ENCODE measurements at regions not wholly inside any gene's neighbourhood (a gene's known extent, or its start where the extent isn't known, plus 50 kb on each side); places are given as distances from the start of the nearest gene placed in this dataset.

- no peak overlapping the region for H2BK120ac ChIP-seq (ENCODE audit: low read depth, low read length)
- no peak overlapping the region for H2BK15ac ChIP-seq (ENCODE audit: low read length)
- WGBS, 2 donors (ENCODE audit: extremely low coverage in 2 of 2, insufficient read length in 2 of 2, insufficient replicate concordance in 1 of 2) = no CpG with 5 or more reads among the region's 2 CpGs
- no peak overlapping the region for H3K18ac ChIP-seq (ENCODE audit: low read length)
- H3K4me2 ChIP-seq (ENCODE audit: insufficient read depth, low read length, poor library complexity, severe bottlenecking) = no peak overlapping the region
- no peak overlapping the region for H3K4me3 ChIP-seq (ENCODE audit: low read length in 2 of 2)
- H4K8ac ChIP-seq (ENCODE audit: low read depth, low read length) = no peak overlapping the region
- no peak overlapping the region for H3K27ac ChIP-seq (replicated peaks; ENCODE audit: low read length)
- H2AFZ ChIP-seq (ENCODE audit: low read length) = no peak overlapping the region
- H3K36me3 ChIP-seq (replicated peaks in 1 of 2; ENCODE audit: control insufficient read depth in 2 of 2, insufficient read depth in 2 of 2, low read length in 2 of 2) = no peaks in the 10 kb centered on the region
- DNase-seq (ENCODE audit: low spot score) = no peak
- H3K27me3 ChIP-seq (ENCODE audit: control insufficient read depth in 3 of 3, insufficient read depth in 3 of 3, low read depth in 1 of 3, low read length in 3 of 3) = no peaks in the 10 kb centered on the region
- no peak overlapping the region for H3K14ac ChIP-seq (ENCODE audit: low read length)
- H2BK5ac ChIP-seq (ENCODE audit: low read length) = no peak overlapping the region
- H2AK5ac ChIP-seq (ENCODE audit: low read depth, low read length) = no peak overlapping the region
- H3K4ac ChIP-seq (ENCODE audit: low read length) = no peak overlapping the region
- H3K9ac ChIP-seq (ENCODE audit: low read depth, low read length, poor library complexity) = no peak overlapping the region
- H2BK12ac ChIP-seq (ENCODE audit: low read length) = no peak overlapping the region
- no peaks in the 10 kb centered on the region for H3K79me1 ChIP-seq (ENCODE audit: low read depth, low read length)
- H4K91ac ChIP-seq (ENCODE audit: low read depth, low read length, poor library complexity) = no peak overlapping the region
- H3K23ac ChIP-seq (ENCODE audit: low read depth, low read length, poor library complexity) = no peak overlapping the region
- no peaks in the 10 kb centered on the region for H3K4me1 ChIP-seq (ENCODE audit: control insufficient read depth in 2 of 2, insufficient read depth in 1 of 2, low read depth in 1 of 2, low read length in 2 of 2)
- no peaks in the 10 kb centered on the region for H3K9me3 ChIP-seq (replicated peaks in 1 of 2; ENCODE audit: control insufficient read depth in 2 of 2, insufficient read depth in 1 of 2, low read depth in 1 of 2, low read length in 2 of 2)
Measured at GRCh38 chr11:101668236-101668635, 84.4 kb upstream of the TRPC6 start.

GRCh38 chr11:101666916-101667315 is 83.1 kb upstream of the TRPC6 start:
- Histone ChIP-seq H2AFZ (ENCODE audit: low read length) (no peak overlapping the region), H4K8ac (ENCODE audit: low read depth, low read length) (no peak overlapping the region), H2AK5ac (ENCODE audit: low read depth, low read length) (no peak overlapping the region), H4K91ac (ENCODE audit: low read depth, low read length, poor library complexity) (no peak overlapping the region), H2BK120ac (ENCODE audit: low read depth, low read length) (no peak overlapping the region), H3K14ac (ENCODE audit: low read length) (no peak overlapping the region), H3K9ac (ENCODE audit: low read depth, low read length, poor library complexity) (no peak overlapping the region), H3K23ac (ENCODE audit: low read depth, low read length, poor library complexity) (no peak overlapping the region), H3K4me1 (ENCODE audit: control insufficient read depth in 2 of 2, insufficient read depth in 1 of 2, low read depth in 1 of 2, low read length in 2 of 2) (no peaks in the 10 kb centered on the region), H3K18ac (ENCODE audit: low read length) (no peak overlapping the region), H3K4me2 (ENCODE audit: insufficient read depth, low read length, poor library complexity, severe bottlenecking) (no peak overlapping the region), H3K27ac (replicated peaks; ENCODE audit: low read length) (no peak overlapping the region), H2BK15ac (ENCODE audit: low read length) (no peak overlapping the region), H3K4ac (ENCODE audit: low read length) (no peak overlapping the region), H3K36me3 (replicated peaks in 1 of 2; ENCODE audit: control insufficient read depth in 2 of 2, insufficient read depth in 2 of 2, low read length in 2 of 2) (no peaks in the 10 kb centered on the region), H2BK5ac (ENCODE audit: low read length) (no peak overlapping the region), H2BK12ac (ENCODE audit: low read length) (no peak overlapping the region), H3K4me3 (ENCODE audit: low read length in 2 of 2) (no peak overlapping the region), H3K79me1 (ENCODE audit: low read depth, low read length) (no peaks in the 10 kb centered on the region), H3K9me3 (replicated peaks in 1 of 2; ENCODE audit: control insufficient read depth in 2 of 2, insufficient read depth in 1 of 2, low read depth in 1 of 2, low read length in 2 of 2) (no peaks in the 10 kb centered on the region), H3K27me3 (ENCODE audit: control insufficient read depth in 3 of 3, insufficient read depth in 3 of 3, low read depth in 1 of 3, low read length in 3 of 3) (no peaks in the 10 kb centered on the region)
- DNase-seq (ENCODE audit: low spot score) = no peak
- no CpG with 5 or more reads among the region's 3 CpGs for WGBS, 2 donors (ENCODE audit: extremely low coverage in 2 of 2, insufficient read length in 2 of 2, insufficient replicate concordance in 1 of 2)

GRCh38 chr11:101661559-101661958 is 77.8 kb upstream of the TRPC6 start:
- no peaks in the 10 kb centered on the region for H3K9me3 ChIP-seq (replicated peaks in 1 of 2; ENCODE audit: control insufficient read depth in 2 of 2, insufficient read depth in 1 of 2, low read depth in 1 of 2, low read length in 2 of 2)
- no peak overlapping the region for H2AFZ ChIP-seq (ENCODE audit: low read length)
- no peaks in the 10 kb centered on the region for H3K79me1 ChIP-seq (ENCODE audit: low read depth, low read length)
- no peak overlapping the region for H3K4ac ChIP-seq (ENCODE audit: low read length)
- no peaks in the 10 kb centered on the region for H3K36me3 ChIP-seq (replicated peaks in 1 of 2; ENCODE audit: control insufficient read depth in 2 of 2, insufficient read depth in 2 of 2, low read length in 2 of 2)
- H3K27ac ChIP-seq (replicated peaks; ENCODE audit: low read length) = no peak overlapping the region
- H3K23ac ChIP-seq (ENCODE audit: low read depth, low read length, poor library complexity) = no peak overlapping the region
- H3K4me2 ChIP-seq (ENCODE audit: insufficient read depth, low read length, poor library complexity, severe bottlenecking) = no peak overlapping the region
- no peak overlapping the region for H2BK12ac ChIP-seq (ENCODE audit: low read length)
- H4K8ac ChIP-seq (ENCODE audit: low read depth, low read length) = no peak overlapping the region
- H4K91ac ChIP-seq (ENCODE audit: low read depth, low read length, poor library complexity) = no peak overlapping the region
- no peaks in the 10 kb centered on the region for H3K27me3 ChIP-seq (ENCODE audit: control insufficient read depth in 3 of 3, insufficient read depth in 3 of 3, low read depth in 1 of 3, low read length in 3 of 3)
- H3K4me1 ChIP-seq (ENCODE audit: control insufficient read depth in 2 of 2, insufficient read depth in 1 of 2, low read depth in 1 of 2, low read length in 2 of 2) = no peaks in the 10 kb centered on the region
- no peak overlapping the region for H2BK5ac ChIP-seq (ENCODE audit: low read length)
- no peak overlapping the region for H3K9ac ChIP-seq (ENCODE audit: low read depth, low read length, poor library complexity)
- no peak overlapping the region for H3K14ac ChIP-seq (ENCODE audit: low read length)
- H2AK5ac ChIP-seq (ENCODE audit: low read depth, low read length) = no peak overlapping the region
- no peak for DNase-seq (ENCODE audit: low spot score)
- no CpG with 5 or more reads among the region's 1 CpG for WGBS, 2 donors (ENCODE audit: extremely low coverage in 2 of 2, insufficient read length in 2 of 2, insufficient replicate concordance in 1 of 2)
- H2BK15ac ChIP-seq (ENCODE audit: low read length) = no peak overlapping the region
- no peak overlapping the region for H3K4me3 ChIP-seq (ENCODE audit: low read length in 2 of 2)
- H3K18ac ChIP-seq (ENCODE audit: low read length) = no peak overlapping the region
- no peak overlapping the region for H2BK120ac ChIP-seq (ENCODE audit: low read depth, low read length)
